Naive thymus-derived CD8-positive, alpha-beta T cell (primary cell): ENCODE measurements at regions not wholly inside any gene's neighbourhood (a gene's known extent, or its start where the extent isn't known, plus 50 kb on each side); places are given as distances from the start of the nearest gene placed in this dataset.

Experiments
- ATAC-seq, 2 donors: fragments of 150-1000 bp; cut with Tn5 transposase in 1 of 2; sonication (Bioruptor Pico), chemical (Tn5 transposase) in 1 of 2; 1 replicate in 1 of 2; 2 replicates in 1 of 2; pipeline ENCODE4 v1.10.0; 2021; ENCODE audit warnings: mild to moderate bottlenecking in 2 of 2, moderate library complexity in 2 of 2
- POLR2A ChIA-PET: fragments of 350-600 bp; sonication (Branson Sonifier 250); formaldehyde crosslinking; loops from one replicate; lab custom pipeline; 2021; ENCODE audit warnings: antibody characterized with exemption; lab: Charles Lee
- DNase-seq, 10 donors: peaks; one replicate each; pipeline versions ENCODE4 v3.0.0 to v3.0.0-alpha.2; 2020 to 2022
- H3K27ac Mint-ChIP-seq, 10 donors: one replicate each; pipeline ENCODE4 v1.8.0; 2020 to 2022; ENCODE audit warnings: mild to moderate bottlenecking in 10 of 10, mixed read lengths in 10 of 10, moderate library complexity in 4 of 10, inconsistent platforms in 1 of 10
- H3K27me3 Mint-ChIP-seq, 5 donors: one replicate each; pipeline ENCODE4 v1.8.0; 2021 to 2022; ENCODE audit warnings: mixed read lengths in 5 of 5
- H3K36me3 Mint-ChIP-seq, 3 donors: one replicate each; pipeline ENCODE4 v1.8.0; 2020 to 2022; ENCODE audit warnings: mixed read lengths in 3 of 3, mild to moderate bottlenecking in 2 of 3, inconsistent platforms in 1 of 3
- H3K4me1 Mint-ChIP-seq, 4 donors: one replicate each; pipeline ENCODE4 v1.8.0; 2021 to 2022; ENCODE audit warnings: mixed read lengths in 4 of 4
- H3K4me3 Mint-ChIP-seq, 10 donors: one replicate each; pipeline ENCODE4 v1.8.0; 2020 to 2022; ENCODE audit warnings: mild to moderate bottlenecking in 10 of 10, mixed read lengths in 10 of 10, moderate library complexity in 6 of 10, inconsistent platforms in 1 of 10
- H3K9me3 Mint-ChIP-seq, 9 donors: one replicate each; pipeline ENCODE4 v1.8.0; 2020 to 2022; ENCODE audit warnings: mixed read lengths in 9 of 9, mild to moderate bottlenecking in 3 of 9, inconsistent platforms in 1 of 9, moderate library complexity in 1 of 9

DNA sequence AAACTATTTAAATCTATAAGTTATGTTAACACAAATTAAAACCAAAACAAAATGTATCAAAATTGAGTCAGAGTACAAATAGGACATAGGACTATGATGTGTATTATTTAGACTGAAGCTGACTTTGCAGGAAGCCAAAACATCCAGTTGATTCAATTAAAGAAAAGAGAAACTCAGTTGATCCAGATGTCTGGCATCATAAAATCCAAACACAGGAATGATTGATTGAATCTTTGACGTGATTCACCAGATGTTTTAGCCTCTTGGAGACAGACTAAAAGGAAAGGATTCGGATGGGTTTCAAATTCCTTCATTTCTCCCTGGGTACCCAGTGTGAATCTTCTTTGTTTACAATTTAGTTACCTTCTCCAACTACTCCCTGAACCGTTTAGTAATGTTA, 272.9 kb downstream of the IRS1 start:
- peaks cover 0 to 4% (median 0%) of the 10 kb centered on the region in 9 donors for H3K9me3 Mint-ChIP-seq
- no peak for DNase-seq
- no peaks in the 10 kb centered on the region for H3K4me1 Mint-ChIP-seq
- peaks cover 0 to 4% (median 0%) of the 10 kb centered on the region in 3 donors for H3K36me3 Mint-ChIP-seq
- no peak overlapping the region for H3K27ac Mint-ChIP-seq
- POLR2A ChIA-PET, result no interaction called here
- ATAC-seq, result no peak
- H3K27me3 Mint-ChIP-seq, result peaks cover 0 to 3% (median 0%) of the 10 kb centered on the region in 5 donors
- no peak overlapping the region for H3K4me3 Mint-ChIP-seq

DNA sequence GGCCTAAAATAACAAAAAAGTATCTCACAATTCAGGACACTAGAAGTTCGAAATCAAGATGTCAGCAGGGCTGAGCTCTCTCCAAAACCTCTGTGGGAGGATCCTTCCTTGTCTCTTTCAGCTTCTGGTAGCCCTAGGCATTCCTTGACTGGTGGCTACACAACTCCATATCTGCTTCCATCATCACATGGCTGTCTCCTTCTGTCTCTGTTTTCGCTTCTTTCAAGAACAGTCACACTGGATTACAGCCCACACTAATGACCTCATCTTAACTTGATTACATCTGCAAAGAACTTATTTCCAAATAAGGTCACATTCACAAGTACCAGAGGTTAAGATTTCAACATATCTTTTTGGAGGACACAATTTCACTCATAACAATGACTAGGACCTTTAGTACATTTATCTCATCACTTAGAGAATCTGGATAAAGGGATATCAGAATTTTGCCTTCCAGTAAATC, 275.2 kb downstream of the IRS1 start:
- no peaks in the 10 kb centered on the region for H3K4me1 Mint-ChIP-seq
- H3K9me3 Mint-ChIP-seq, result peaks cover 0 to 6% (median 0%) of the 10 kb centered on the region in 9 donors

GRCh38 chr2:226520723-226521122, 278.9 kb downstream of the IRS1 start:
- Mint-ChIP-seq H3K4me1 (no peaks in the 10 kb centered on the region), H3K27ac (no peak overlapping the region), H3K36me3 (peaks cover 0 to 15% (median 0%) of the 10 kb centered on the region in 3 donors), H3K4me3 (no peak overlapping the region), H3K9me3 (peaks cover 0 to 6% (median 4%) of the 10 kb centered on the region in 9 donors), H3K27me3 (peaks cover 0 to 11% (median 2%) of the 10 kb centered on the region in 5 donors)
- POLR2A ChIA-PET, result no interaction called here
- ATAC-seq (no peak), DNase-seq (no peak)

More for the DNA sequence above, 275.2 kb downstream of the IRS1 start:
- H3K27me3 Mint-ChIP-seq, result peaks cover 0 to 7% (median 0%) of the 10 kb centered on the region in 5 donors
- H3K36me3 Mint-ChIP-seq, result peaks cover 0 to 11% (median 0%) of the 10 kb centered on the region in 3 donors
- no peak for ATAC-seq
- no peak for DNase-seq
- no peak overlapping the region for H3K4me3 Mint-ChIP-seq
- peak overlapping the region in 1 of 10 donors; percentile 6 for H3K27ac Mint-ChIP-seq
- POLR2A ChIA-PET, result no interaction called here

- ATAC-seq (no peak), DNase-seq (no peak)
- H3K4me1 Mint-ChIP-seq, result no peaks in the 10 kb centered on the region
- H3K27ac Mint-ChIP-seq, result no peak overlapping the region
- peaks cover 4 to 30% (median 11%) of the 10 kb centered on the region in 5 donors for H3K27me3 Mint-ChIP-seq
- no peak overlapping the region for H3K4me3 Mint-ChIP-seq
- H3K9me3 Mint-ChIP-seq, result peaks cover 0 to 5% (median 0%) of the 10 kb centered on the region in 9 donors
- peaks cover 0 to 5% (median 0%) of the 10 kb centered on the region in 3 donors for H3K36me3 Mint-ChIP-seq
- POLR2A ChIA-PET, result no interaction called here
Observed at GRCh38 chr2:226515344-226516055, 284.1 kb downstream of the IRS1 start.

- POLR2A ChIA-PET, result no interaction called here
- no peak overlapping the region for H3K27ac Mint-ChIP-seq
- peaks cover 0 to 5% (median 0%) of the 10 kb centered on the region in 9 donors for H3K9me3 Mint-ChIP-seq
- DNase-seq (no peak), ATAC-seq (no peak)
- no peaks in the 10 kb centered on the region for H3K4me1 Mint-ChIP-seq
- no peak overlapping the region for H3K4me3 Mint-ChIP-seq
- H3K27me3 Mint-ChIP-seq, result peaks cover 4 to 30% (median 11%) of the 10 kb centered on the region in 5 donors
- peaks cover 0 to 5% (median 0%) of the 10 kb centered on the region in 3 donors for H3K36me3 Mint-ChIP-seq
Observed at GRCh38 chr2:226514895-226515294, 284.7 kb downstream of the IRS1 start.

DNA sequence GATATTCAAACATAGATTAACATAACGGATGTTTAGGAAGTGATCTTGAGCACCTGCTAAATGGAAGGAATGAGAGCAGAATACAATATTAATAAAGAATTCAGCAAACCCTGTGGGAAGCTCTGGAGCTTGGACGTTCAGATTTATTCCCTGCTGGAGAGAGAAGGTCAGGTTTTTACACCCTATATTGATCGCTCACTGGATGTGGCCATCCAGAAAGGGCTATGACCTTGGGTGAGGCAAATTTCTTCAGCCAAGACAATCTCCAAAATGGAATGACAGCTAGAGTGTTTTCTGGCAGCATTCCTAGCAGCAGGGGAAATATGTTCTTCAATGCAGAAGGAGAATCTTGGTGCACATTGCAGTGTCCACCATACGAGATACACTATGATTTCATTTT, 288.3 kb downstream of the IRS1 start:
- H3K9me3 Mint-ChIP-seq, result no peaks in the 10 kb centered on the region
- no peaks in the 10 kb centered on the region for H3K36me3 Mint-ChIP-seq
- no peak for ATAC-seq
- POLR2A ChIA-PET, result no interaction called here
- H3K4me3 Mint-ChIP-seq, result no peak overlapping the region
- DNase-seq, result no peak
- no peak overlapping the region for H3K27ac Mint-ChIP-seq
- H3K4me1 Mint-ChIP-seq, result no peaks in the 10 kb centered on the region
- peaks cover 5 to 30% (median 9%) of the 10 kb centered on the region in 5 donors for H3K27me3 Mint-ChIP-seq

- Mint-ChIP-seq H3K36me3 (no peaks in the 10 kb centered on the region), H3K9me3 (peaks cover 0 to 3% (median 0%) of the 10 kb centered on the region in 9 donors), H3K4me1 (no peaks in the 10 kb centered on the region), H3K27me3 (peaks cover 6 to 26% (median 11%) of the 10 kb centered on the region in 5 donors), H3K4me3 (no peak overlapping the region), H3K27ac (no peak overlapping the region)
- DNase-seq (no peak), ATAC-seq (no peak)
- POLR2A ChIA-PET, result no interaction called here
Observed at GRCh38 chr2:226508683-226509082, 290.9 kb downstream of the IRS1 start.

DNA sequence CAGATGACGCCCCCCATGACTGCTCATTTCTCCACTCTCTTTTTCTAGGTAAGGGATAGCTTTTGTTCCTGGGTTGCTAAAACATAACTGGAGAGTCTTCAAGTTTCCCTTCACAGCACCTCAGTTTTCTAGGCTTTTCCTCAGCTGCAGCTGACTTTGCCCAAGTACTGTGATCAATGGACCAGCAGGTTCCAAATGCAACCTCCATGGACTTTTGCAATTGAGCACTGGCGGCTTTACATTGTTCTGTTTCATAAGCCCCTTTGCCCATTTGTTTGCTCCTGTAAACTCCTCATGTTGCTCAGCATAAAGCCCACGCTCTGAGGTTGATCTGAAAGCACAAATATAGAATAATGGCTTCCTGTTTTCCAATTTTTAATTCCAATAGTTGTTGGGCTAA, 291.6 kb downstream of the IRS1 start:
- POLR2A ChIA-PET, result no interaction called here
- Mint-ChIP-seq H3K4me3 (no peak overlapping the region), H3K27me3 (peaks cover 6 to 20% (median 11%) of the 10 kb centered on the region in 5 donors), H3K27ac (no peak overlapping the region), H3K4me1 (no peaks in the 10 kb centered on the region), H3K36me3 (no peaks in the 10 kb centered on the region), H3K9me3 (peaks cover 0 to 3% (median 0%) of the 10 kb centered on the region in 9 donors)
- no peak for DNase-seq
- ATAC-seq, result no peak

DNA sequence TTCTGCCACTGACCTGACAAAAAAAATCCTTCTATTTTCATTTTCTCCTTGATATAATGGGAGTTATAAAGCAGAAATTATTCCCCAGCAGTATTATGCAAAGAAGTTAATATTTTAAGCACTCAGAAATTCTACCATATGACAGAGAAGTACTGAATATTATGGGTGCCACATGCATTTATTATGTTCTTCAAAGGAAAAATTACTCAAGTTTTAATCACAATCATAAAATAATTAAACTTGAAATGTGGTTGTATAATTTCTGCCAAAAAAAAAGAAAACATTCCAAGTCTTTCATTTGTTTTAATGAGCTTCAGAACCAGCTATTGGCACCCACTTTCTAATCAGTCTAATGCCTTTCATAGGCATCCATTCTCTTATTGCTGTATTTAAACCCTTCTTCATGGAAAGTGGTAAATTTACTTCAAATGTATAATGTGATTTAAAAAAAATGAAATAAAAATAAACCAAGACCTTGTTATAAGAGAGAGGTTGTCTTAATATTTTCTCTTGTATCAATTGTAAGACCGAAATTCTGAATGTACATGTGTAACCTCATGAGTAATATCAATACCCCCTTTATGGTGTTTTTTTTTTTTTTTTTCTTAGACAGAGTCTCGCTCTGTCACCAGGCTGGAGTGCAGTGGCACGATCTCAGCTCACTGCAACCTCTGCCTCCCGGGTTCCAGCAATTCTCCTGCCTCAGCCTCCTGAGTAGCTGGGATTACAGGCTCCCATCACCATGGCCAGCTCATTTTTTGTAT, 302.3 kb downstream of the IRS1 start:
- POLR2A ChIA-PET, result no interaction called here
- no peaks in the 10 kb centered on the region for H3K4me1 Mint-ChIP-seq
- H3K9me3 Mint-ChIP-seq, result peaks cover 0 to 6% (median 0%) of the 10 kb centered on the region in 9 donors
- no peak for DNase-seq
- no peak overlapping the region for H3K27ac Mint-ChIP-seq
- peaks cover 4 to 20% (median 12%) of the 10 kb centered on the region in 5 donors for H3K27me3 Mint-ChIP-seq
- no peak overlapping the region for H3K4me3 Mint-ChIP-seq
- H3K36me3 Mint-ChIP-seq, result no peaks in the 10 kb centered on the region
- ATAC-seq, result no peak

DNA sequence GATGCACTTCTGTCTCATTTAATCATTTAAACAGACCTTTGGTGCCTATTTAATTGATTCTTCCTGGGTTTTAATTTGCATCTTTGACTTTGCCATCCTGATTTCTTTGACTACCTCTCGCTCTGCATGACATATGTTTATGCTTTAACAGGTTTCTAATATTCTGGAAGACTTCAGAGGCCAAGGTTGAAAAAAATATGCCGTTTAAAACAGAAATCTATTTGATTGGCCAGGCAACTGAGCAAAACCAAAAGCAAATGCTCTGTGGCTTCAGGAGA, 303.4 kb downstream of the IRS1 start:
- Mint-ChIP-seq H3K27me3 (peaks cover 5 to 15% (median 12%) of the 10 kb centered on the region in 5 donors), H3K4me1 (no peaks in the 10 kb centered on the region), H3K36me3 (no peaks in the 10 kb centered on the region), H3K9me3 (peaks cover 0 to 5% (median 0%) of the 10 kb centered on the region in 9 donors), H3K4me3 (no peak overlapping the region), H3K27ac (no peak overlapping the region)
- DNase-seq (no peak), ATAC-seq (no peak)
- POLR2A ChIA-PET, result no interaction called here

GRCh38 chr2:226495466-226496272, 304.0 kb downstream of the IRS1 start:
- ATAC-seq (no peak), DNase-seq (no peak)
- H3K4me1 Mint-ChIP-seq, result no peaks in the 10 kb centered on the region
- no peak overlapping the region for H3K4me3 Mint-ChIP-seq
- no peaks in the 10 kb centered on the region for H3K36me3 Mint-ChIP-seq
- peaks cover 5 to 15% (median 12%) of the 10 kb centered on the region in 5 donors for H3K27me3 Mint-ChIP-seq
- H3K27ac Mint-ChIP-seq, result no peak overlapping the region
- POLR2A ChIA-PET, result no interaction called here
- peaks cover 0 to 5% (median 0%) of the 10 kb centered on the region in 9 donors for H3K9me3 Mint-ChIP-seq

- H3K9me3 Mint-ChIP-seq, result no peaks in the 10 kb centered on the region
- H3K27ac Mint-ChIP-seq, result no peak overlapping the region
- DNase-seq (no peak), ATAC-seq (no peak)
- no peaks in the 10 kb centered on the region for H3K36me3 Mint-ChIP-seq
- peaks cover 0 to 9% (median 4%) of the 10 kb centered on the region in 5 donors for H3K27me3 Mint-ChIP-seq
- POLR2A ChIA-PET, result no interaction called here
- no peaks in the 10 kb centered on the region for H3K4me1 Mint-ChIP-seq
- no peak overlapping the region for H3K4me3 Mint-ChIP-seq
Observed at GRCh38 chr2:226491112-226491511, 308.5 kb downstream of the IRS1 start.
